ENCODE measurements at regions not wholly inside any gene's neighbourhood (a gene's known extent, or its start where the extent isn't known, plus 50 kb on each side); places are given as distances from the start of the nearest gene placed in this dataset.

- no peak for TF ChIP-seq EZH2 (IDR thresholded peaks at IDR 0.05; ENCODE audit: insufficient read depth, low read length)
- TF ChIP-seq, protein P1, sequence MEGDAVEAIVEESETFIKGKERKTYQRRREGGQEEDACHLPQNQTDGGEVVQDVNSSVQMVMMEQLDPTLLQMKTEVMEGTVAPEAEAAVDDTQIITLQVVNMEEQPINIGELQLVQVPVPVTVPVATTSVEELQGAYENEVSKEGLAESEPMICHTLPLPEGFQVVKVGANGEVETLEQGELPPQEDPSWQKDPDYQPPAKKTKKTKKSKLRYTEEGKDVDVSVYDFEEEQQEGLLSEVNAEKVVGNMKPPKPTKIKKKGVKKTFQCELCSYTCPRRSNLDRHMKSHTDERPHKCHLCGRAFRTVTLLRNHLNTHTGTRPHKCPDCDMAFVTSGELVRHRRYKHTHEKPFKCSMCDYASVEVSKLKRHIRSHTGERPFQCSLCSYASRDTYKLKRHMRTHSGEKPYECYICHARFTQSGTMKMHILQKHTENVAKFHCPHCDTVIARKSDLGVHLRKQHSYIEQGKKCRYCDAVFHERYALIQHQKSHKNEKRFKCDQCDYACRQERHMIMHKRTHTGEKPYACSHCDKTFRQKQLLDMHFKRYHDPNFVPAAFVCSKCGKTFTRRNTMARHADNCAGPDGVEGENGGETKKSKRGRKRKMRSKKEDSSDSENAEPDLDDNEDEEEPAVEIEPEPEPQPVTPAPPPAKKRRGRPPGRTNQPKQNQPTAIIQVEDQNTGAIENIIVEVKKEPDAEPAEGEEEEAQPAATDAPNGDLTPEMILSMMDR (IDR thresholded peaks at IDR 0.05; ENCODE audit: insufficient read depth, low read depth, low read length), result no peak
Observed at GRCh38 chr3:176068750-176069149, 1128.5 kb downstream of the TBL1XR1 start.

Data from astrocyte (in vitro differentiated cells and primary cell).